Islet of Langerhans (tissue), 1 donor: ENCODE measurements at regions not wholly inside any gene's neighbourhood (a gene's known extent, or its start where the extent isn't known, plus 50 kb on each side); places are given as distances from the start of the nearest gene placed in this dataset.
"Not testable (repeated sequence)": the region's sequence is repeated elsewhere in the genome, so short reads cannot be mapped to it uniquely, and the experiment has no call there.

Experiments
- FAIRE-seq: peaks from one replicate; lab custom pipeline; 2011; peaks lifted over from hg19 to GRCh38; lab: Jason Lieb, UNC

- no peak for FAIRE-seq
Observed at GRCh38 chr5:25568989-25569625, 924.3 kb upstream of the CDH10 start.

GRCh38 chr5:25568294-25568693 is 923.5 kb upstream of the CDH10 start:
- no peak for FAIRE-seq

GRCh38 chr5:25567881-25568280 is 923.1 kb upstream of the CDH10 start:
- no peak for FAIRE-seq

GRCh38 chr5:25562656-25563055 is 917.9 kb upstream of the CDH10 start:
- no peak for FAIRE-seq

GRCh38 chr5:25554077-25554476 is 909.3 kb upstream of the CDH10 start:
- FAIRE-seq = no peak

- FAIRE-seq = no peak
Observed at GRCh38 chr5:25552871-25553481, 908.2 kb upstream of the CDH10 start.

GRCh38 chr5:25550793-25551192 is 906.0 kb upstream of the CDH10 start:
- FAIRE-seq = no peak

GRCh38 chr5:25544652-25545249 is 900.0 kb upstream of the CDH10 start:
- FAIRE-seq = peak; percentile 55

- FAIRE-seq = no peak
Observed at GRCh38 chr5:25540628-25541027, 895.9 kb upstream of the CDH10 start.

GRCh38 chr5:25539536-25539935 is 894.8 kb upstream of the CDH10 start:
- FAIRE-seq = no peak

GRCh38 chr5:25536461-25536860 is 891.7 kb upstream of the CDH10 start:
- FAIRE-seq = not testable (repeated sequence)

- FAIRE-seq = no peak
Observed at GRCh38 chr5:25516141-25516540, 871.4 kb upstream of the CDH10 start.

GRCh38 chr5:25515525-25515924 is 870.7 kb upstream of the CDH10 start:
- no peak for FAIRE-seq

GRCh38 chr5:25510692-25511091 is 865.9 kb upstream of the CDH10 start:
- not testable (repeated sequence) for FAIRE-seq

GRCh38 chr5:25508011-25508410 is 863.2 kb upstream of the CDH10 start:
- not testable (repeated sequence) for FAIRE-seq

GRCh38 chr5:25500635-25501034 is 855.9 kb upstream of the CDH10 start:
- FAIRE-seq = no peak

- no peak for FAIRE-seq
Observed at GRCh38 chr5:25489834-25490538, 845.2 kb upstream of the CDH10 start.

- no peak for FAIRE-seq
Observed at GRCh38 chr5:25488119-25488518, 843.3 kb upstream of the CDH10 start.

- FAIRE-seq = no peak
Observed at GRCh38 chr5:25484391-25484790, 839.6 kb upstream of the CDH10 start.

GRCh38 chr5:25481463-25481862 is 836.7 kb upstream of the CDH10 start:
- FAIRE-seq = no peak

GRCh38 chr5:25459082-25459481 is 814.3 kb upstream of the CDH10 start:
- FAIRE-seq = peak; percentile 13

- FAIRE-seq = peak; percentile 49
Observed at GRCh38 chr5:25458628-25459027, 813.9 kb upstream of the CDH10 start.

- FAIRE-seq = no peak
Observed at GRCh38 chr5:25453500-25453899, 808.7 kb upstream of the CDH10 start.
